ENCODE measurements at regions not wholly inside any gene's neighbourhood (a gene's known extent, or its start where the extent isn't known, plus 50 kb on each side); places are given as distances from the start of the nearest gene placed in this dataset.

DNA sequence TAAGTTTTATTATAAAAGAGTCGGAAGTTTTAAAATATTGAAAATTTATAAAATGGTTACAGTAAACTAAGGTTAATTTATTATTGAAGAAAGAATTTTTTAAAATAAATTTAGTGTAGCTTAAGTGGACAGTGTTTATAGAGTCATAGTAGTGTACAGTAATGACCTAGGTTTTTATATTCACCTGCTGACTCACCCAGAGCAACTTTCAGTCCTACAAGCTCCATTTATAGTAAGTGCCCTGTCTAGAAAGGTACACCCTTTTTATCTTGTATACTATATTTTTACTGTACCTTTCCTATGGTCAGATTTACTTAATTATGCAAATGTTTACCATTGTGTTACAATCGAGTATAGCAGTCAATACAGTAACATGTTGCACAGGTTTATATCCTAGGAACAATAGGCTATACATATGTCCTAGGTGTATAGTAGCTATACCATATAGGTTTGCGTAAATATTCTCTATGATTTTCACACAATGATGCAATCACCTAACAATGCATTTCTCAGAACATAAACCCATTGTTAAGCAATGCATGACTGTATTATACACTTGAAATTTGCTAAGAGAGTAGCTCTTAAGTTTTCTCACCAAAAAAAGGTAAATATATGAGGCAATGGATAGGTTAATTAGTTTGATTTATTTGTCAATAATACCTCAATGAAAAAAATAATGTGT is 106.9 kb upstream of the CD96 start:
- TF ChIP-seq, protein P1, sequence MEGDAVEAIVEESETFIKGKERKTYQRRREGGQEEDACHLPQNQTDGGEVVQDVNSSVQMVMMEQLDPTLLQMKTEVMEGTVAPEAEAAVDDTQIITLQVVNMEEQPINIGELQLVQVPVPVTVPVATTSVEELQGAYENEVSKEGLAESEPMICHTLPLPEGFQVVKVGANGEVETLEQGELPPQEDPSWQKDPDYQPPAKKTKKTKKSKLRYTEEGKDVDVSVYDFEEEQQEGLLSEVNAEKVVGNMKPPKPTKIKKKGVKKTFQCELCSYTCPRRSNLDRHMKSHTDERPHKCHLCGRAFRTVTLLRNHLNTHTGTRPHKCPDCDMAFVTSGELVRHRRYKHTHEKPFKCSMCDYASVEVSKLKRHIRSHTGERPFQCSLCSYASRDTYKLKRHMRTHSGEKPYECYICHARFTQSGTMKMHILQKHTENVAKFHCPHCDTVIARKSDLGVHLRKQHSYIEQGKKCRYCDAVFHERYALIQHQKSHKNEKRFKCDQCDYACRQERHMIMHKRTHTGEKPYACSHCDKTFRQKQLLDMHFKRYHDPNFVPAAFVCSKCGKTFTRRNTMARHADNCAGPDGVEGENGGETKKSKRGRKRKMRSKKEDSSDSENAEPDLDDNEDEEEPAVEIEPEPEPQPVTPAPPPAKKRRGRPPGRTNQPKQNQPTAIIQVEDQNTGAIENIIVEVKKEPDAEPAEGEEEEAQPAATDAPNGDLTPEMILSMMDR (IDR thresholded peaks at IDR 0.05; ENCODE audit: low read depth, low read length) = no peak
- no peak for TF ChIP-seq EZH2phosphoT487 (IDR thresholded peaks at IDR 0.05; ENCODE audit: low read depth)

Data from OCI-LY3 (cell line).